ENCODE measurements at regions not wholly inside any gene's neighbourhood (a gene's known extent, or its start where the extent isn't known, plus 50 kb on each side); places are given as distances from the start of the nearest gene placed in this dataset.
"Not testable (repeated sequence)": the region's sequence is repeated elsewhere in the genome, so short reads cannot be mapped to it uniquely, and the experiment has no call there.

DNA sequence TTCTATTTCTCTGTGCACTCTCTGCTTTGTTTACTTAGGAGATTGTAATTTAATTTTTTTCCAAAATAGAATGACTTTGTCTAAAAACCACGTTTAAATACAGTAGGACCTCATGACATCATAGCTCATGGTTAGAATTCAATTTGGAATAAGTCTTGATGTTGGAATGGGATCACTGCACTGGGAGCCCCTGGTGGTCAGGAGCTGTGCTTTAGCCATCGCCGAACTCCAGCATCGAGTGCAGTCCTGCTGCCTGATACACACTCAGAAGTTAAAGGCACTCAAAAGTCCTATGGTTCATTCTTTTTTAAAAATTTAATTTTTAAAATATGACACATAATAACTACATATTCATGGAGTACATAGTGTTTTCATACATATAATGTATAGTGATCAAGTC lies 75.1 kb downstream of the TEX35 start:
- no peaks in the 10 kb centered on the region for H3K4me1 ChIP-seq (ENCODE audit: control insufficient read depth in 4 of 4, insufficient read depth in 4 of 4, low read length in 3 of 4)
- no peak overlapping the region for H3K9ac ChIP-seq (ENCODE audit: low read depth in 1 of 2, low read length in 2 of 2)
- H3K27me3 ChIP-seq (ENCODE audit: control insufficient read depth in 4 of 4, insufficient read depth in 4 of 4, low read length in 3 of 4): no peaks in the 10 kb centered on the region
- no peaks in the 10 kb centered on the region for H3K9me3 ChIP-seq (ENCODE audit: control insufficient read depth in 4 of 4, low read length in 3 of 4)
- no peak overlapping the region for H3K4me3 ChIP-seq (ENCODE audit: low read depth in 1 of 3, low read length in 3 of 3)
- no peak overlapping the region for H3K27ac ChIP-seq (ENCODE audit: low read depth in 1 of 2, low read length in 2 of 2)
- TF ChIP-seq CTCF (IDR thresholded peaks at IDR 0.05; ENCODE audit: low read depth, low read length, missing input control) (no peak), RAD21 (IDR thresholded peaks at IDR 0.05) (no peak), HNF4A (conservative IDR thresholded peaks at IDR 0.05) (no peak), HNF4G (IDR thresholded peaks at IDR 0.05) (no peak), ATF3 (IDR thresholded peaks at IDR 0.05) (no peak), GABPA (IDR thresholded peaks at IDR 0.05 in 1 of 2, conservative IDR thresholded peaks at IDR 0.05 in 1 of 2) (no peak), RXRA (IDR thresholded peaks at IDR 0.05) (no peak), FOXA2 (IDR thresholded peaks at IDR 0.05) (no peak), YY1 (IDR thresholded peaks at IDR 0.05) (no peak), TAF1 (conservative IDR thresholded peaks at IDR 0.05) (no peak), JUND (IDR thresholded peaks at IDR 0.05) (no peak), EGR1 (IDR thresholded peaks at IDR 0.05; ENCODE audit: low read depth in 2 of 2) (no peak), FOXA1 (IDR thresholded peaks at IDR 0.05) (no peak), NR2F2 (IDR thresholded peaks at IDR 0.05) (no peak), SP1 (IDR thresholded peaks at IDR 0.05) (no peak)
- TF ChIP-seq, protein P1, sequence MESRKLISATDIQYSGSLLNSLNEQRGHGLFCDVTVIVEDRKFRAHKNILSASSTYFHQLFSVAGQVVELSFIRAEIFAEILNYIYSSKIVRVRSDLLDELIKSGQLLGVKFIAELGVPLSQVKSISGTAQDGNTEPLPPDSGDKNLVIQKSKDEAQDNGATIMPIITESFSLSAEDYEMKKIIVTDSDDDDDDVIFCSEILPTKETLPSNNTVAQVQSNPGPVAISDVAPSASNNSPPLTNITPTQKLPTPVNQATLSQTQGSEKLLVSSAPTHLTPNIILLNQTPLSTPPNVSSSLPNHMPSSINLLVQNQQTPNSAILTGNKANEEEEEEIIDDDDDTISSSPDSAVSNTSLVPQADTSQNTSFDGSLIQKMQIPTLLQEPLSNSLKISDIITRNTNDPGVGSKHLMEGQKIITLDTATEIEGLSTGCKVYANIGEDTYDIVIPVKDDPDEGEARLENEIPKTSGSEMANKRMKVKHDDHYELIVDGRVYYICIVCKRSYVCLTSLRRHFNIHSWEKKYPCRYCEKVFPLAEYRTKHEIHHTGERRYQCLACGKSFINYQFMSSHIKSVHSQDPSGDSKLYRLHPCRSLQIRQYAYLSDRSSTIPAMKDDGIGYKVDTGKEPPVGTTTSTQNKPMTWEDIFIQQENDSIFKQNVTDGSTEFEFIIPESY (IDR thresholded peaks at IDR 0.05): no peak
- TF ChIP-seq, protein P2, sequence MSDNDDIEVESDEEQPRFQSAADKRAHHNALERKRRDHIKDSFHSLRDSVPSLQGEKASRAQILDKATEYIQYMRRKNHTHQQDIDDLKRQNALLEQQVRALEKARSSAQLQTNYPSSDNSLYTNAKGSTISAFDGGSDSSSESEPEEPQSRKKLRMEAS (IDR thresholded peaks at IDR 0.05): no peak
- TF ChIP-seq, protein P3, sequence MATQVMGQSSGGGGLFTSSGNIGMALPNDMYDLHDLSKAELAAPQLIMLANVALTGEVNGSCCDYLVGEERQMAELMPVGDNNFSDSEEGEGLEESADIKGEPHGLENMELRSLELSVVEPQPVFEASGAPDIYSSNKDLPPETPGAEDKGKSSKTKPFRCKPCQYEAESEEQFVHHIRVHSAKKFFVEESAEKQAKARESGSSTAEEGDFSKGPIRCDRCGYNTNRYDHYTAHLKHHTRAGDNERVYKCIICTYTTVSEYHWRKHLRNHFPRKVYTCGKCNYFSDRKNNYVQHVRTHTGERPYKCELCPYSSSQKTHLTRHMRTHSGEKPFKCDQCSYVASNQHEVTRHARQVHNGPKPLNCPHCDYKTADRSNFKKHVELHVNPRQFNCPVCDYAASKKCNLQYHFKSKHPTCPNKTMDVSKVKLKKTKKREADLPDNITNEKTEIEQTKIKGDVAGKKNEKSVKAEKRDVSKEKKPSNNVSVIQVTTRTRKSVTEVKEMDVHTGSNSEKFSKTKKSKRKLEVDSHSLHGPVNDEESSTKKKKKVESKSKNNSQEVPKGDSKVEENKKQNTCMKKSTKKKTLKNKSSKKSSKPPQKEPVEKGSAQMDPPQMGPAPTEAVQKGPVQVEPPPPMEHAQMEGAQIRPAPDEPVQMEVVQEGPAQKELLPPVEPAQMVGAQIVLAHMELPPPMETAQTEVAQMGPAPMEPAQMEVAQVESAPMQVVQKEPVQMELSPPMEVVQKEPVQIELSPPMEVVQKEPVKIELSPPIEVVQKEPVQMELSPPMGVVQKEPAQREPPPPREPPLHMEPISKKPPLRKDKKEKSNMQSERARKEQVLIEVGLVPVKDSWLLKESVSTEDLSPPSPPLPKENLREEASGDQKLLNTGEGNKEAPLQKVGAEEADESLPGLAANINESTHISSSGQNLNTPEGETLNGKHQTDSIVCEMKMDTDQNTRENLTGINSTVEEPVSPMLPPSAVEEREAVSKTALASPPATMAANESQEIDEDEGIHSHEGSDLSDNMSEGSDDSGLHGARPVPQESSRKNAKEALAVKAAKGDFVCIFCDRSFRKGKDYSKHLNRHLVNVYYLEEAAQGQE (IDR thresholded peaks at IDR 0.05): no peak
- 72% methylated on average over 4 of the region's 4 CpGs for WGBS
- DNase-seq (ENCODE audit: low spot score): no peak
- H3K36me3 ChIP-seq (ENCODE audit: control insufficient read depth in 4 of 4, insufficient read depth in 3 of 4, low read depth in 1 of 4, low read length in 3 of 4): no peaks in the 10 kb centered on the region

DNA sequence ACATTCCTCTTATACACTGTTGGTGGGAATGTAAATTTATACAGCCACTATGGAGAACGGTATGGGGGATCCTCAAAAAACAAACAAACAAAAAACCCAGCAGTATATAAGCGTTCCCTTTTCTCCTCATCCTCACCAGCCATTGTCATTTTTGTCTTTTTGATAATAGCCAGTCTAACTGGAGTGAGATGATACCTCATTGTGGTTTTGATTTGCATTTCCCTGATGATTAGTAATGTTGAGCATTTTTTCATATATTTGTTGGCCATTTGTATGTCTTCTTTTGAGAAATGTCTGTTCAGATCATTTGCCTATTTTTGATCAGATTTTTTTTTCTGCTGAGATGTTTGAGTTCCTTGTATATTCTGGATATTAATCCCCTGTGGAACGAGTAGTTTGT lies 76.1 kb downstream of the TEX35 start:
- H3K9ac ChIP-seq (ENCODE audit: low read depth in 1 of 2, low read length in 2 of 2); H3K36me3 ChIP-seq (ENCODE audit: control insufficient read depth in 4 of 4, insufficient read depth in 3 of 4, low read depth in 1 of 4, low read length in 3 of 4); H3K27me3 ChIP-seq (ENCODE audit: control insufficient read depth in 4 of 4, insufficient read depth in 4 of 4, low read length in 3 of 4); H3K27ac ChIP-seq (ENCODE audit: low read depth in 1 of 2, low read length in 2 of 2); H3K4me3 ChIP-seq (ENCODE audit: low read depth in 1 of 3, low read length in 3 of 3); H3K4me1 ChIP-seq (ENCODE audit: control insufficient read depth in 4 of 4, insufficient read depth in 4 of 4, low read length in 3 of 4); DNase-seq (ENCODE audit: low spot score); H3K9me3 ChIP-seq (ENCODE audit: control insufficient read depth in 4 of 4, low read length in 3 of 4): not testable (repeated sequence)
- 84% methylated on average over 3 of the region's 3 CpGs for WGBS

DNA sequence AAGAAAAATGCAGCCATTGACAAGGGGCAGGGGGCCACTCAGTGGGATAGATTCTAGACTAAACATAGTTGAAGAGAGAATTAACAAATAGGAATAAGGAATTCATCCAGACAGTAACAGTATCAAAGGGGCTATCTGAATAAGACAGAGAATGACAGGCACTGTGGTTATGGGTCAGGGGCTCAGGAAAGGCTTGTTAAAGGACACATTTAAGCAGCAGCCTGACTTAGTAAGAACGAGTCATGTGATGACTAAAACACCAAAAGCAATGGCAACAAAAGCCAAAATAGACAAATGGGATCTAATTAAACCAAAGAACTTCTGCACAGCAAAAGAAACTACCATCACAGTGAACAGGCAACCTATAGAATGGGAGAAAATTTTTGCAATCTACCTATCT lies 78.9 kb downstream of the TEX35 start:
- H3K36me3 ChIP-seq (ENCODE audit: control insufficient read depth in 4 of 4, insufficient read depth in 3 of 4, low read depth in 1 of 4, low read length in 3 of 4): not testable (repeated sequence)
- 88% methylated on average over 1 of the region's 1 CpG for WGBS

More for the DNA sequence above, 78.9 kb downstream of the TEX35 start:
- not testable (repeated sequence) for H3K27ac ChIP-seq (ENCODE audit: low read depth in 1 of 2, low read length in 2 of 2); H3K4me3 ChIP-seq (ENCODE audit: low read depth in 1 of 3, low read length in 3 of 3); DNase-seq (ENCODE audit: low spot score); H3K9me3 ChIP-seq (ENCODE audit: control insufficient read depth in 4 of 4, low read length in 3 of 4); H3K4me1 ChIP-seq (ENCODE audit: control insufficient read depth in 4 of 4, insufficient read depth in 4 of 4, low read length in 3 of 4); H3K9ac ChIP-seq (ENCODE audit: low read depth in 1 of 2, low read length in 2 of 2); H3K27me3 ChIP-seq (ENCODE audit: control insufficient read depth in 4 of 4, insufficient read depth in 4 of 4, low read length in 3 of 4)
